HFF-Myc (cell line): ENCODE measurements at regions not wholly inside any gene's neighbourhood (a gene's known extent, or its start where the extent isn't known, plus 50 kb on each side); places are given as distances from the start of the nearest gene placed in this dataset.

Source experiments
- DNase-seq: peaks from one replicate; pipeline ENCODE4 v3.0.0-alpha.2; 2011; ENCODE audit warnings: low read depth; ENCODE audit errors: extremely low read depth
- H3K4me3 ChIP-seq: replicated peaks from 2 replicates; pipeline ENCODE4 v1.5.1; 2011; ENCODE audit warnings: low read depth, mild to moderate bottlenecking, control low read depth, low read length
- TF ChIP-seq, protein P1 (sequence below): IDR thresholded peaks from 2 replicates; pipeline ENCODE4 v1.5.1; 2012; ENCODE audit warnings: mild to moderate bottlenecking, low read depth, low read length, control low read depth; ENCODE audit errors: missing control alignments

DNA sequence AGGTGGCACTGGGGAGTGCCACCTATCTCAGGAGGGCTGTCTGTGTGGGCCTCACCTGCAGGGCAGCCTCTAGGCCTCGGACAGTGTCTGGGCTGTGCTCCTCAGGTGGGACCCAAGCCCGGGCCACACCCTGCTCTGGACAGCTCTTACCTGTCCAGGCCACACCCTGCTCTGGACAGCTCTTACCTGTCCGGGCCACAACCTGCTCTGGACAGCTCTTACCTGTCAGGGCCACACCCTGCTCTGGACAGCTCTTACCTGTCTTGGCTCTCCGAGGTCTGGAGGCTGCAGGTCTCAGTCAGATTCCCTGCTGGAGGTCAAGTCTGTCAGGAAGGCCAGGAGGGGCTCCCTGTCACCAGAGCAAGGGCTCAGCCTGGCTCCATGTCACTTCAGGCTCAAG is 80.6 kb downstream of the LINGO1 start:
- no peak overlapping the region for H3K4me3 ChIP-seq
- DNase-seq: no peak
- TF ChIP-seq, protein P1, sequence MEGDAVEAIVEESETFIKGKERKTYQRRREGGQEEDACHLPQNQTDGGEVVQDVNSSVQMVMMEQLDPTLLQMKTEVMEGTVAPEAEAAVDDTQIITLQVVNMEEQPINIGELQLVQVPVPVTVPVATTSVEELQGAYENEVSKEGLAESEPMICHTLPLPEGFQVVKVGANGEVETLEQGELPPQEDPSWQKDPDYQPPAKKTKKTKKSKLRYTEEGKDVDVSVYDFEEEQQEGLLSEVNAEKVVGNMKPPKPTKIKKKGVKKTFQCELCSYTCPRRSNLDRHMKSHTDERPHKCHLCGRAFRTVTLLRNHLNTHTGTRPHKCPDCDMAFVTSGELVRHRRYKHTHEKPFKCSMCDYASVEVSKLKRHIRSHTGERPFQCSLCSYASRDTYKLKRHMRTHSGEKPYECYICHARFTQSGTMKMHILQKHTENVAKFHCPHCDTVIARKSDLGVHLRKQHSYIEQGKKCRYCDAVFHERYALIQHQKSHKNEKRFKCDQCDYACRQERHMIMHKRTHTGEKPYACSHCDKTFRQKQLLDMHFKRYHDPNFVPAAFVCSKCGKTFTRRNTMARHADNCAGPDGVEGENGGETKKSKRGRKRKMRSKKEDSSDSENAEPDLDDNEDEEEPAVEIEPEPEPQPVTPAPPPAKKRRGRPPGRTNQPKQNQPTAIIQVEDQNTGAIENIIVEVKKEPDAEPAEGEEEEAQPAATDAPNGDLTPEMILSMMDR: no peak

DNA sequence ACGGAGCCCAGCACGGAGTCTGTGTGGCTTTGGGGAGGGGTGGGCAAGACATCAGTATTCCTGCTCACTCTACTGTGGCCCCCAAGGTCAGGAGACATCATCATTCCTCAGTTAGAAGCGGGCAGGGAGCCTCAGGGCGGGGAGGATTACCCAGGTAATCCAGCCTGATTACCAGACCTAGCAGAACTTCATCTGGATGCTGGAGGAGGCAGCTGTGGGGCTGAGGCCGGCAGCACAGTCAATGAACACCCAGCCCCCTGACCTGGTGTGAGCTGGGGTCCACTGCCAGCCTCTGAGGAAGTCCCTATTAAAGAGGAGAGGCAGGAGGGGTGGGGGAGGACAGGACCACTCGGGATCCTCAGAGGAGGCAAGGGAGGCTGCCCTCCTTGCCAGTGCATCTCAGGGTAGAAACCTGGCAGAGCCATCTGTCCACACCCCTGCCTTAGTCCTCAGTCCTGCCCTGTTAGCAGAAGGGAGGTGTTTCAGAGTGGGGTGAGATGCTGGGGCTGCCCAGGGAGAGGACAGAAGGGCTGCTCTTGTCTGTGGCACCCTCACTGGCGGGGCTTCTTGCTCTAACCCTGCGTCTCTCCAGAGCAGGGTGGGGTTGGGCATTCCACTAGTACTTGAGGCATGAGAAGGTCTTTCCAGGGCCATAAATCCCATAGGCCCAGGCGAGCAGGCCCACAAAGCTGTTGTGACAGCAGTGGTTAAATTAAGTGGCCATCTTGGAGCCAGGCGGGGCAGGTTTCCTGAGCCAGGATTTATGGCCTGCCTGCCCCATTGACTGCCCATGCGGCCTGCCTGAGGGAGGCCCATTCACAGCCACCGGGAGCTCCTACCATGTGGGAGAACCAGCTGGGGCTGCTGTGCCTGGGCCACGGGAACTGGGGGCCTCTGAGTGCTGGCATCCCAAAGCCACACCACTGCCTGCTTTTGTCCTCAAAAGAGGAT is 82.1 kb downstream of the LINGO1 start:
- TF ChIP-seq, protein P1: no peak
- no peak overlapping the region for H3K4me3 ChIP-seq
- DNase-seq: no peak

DNA sequence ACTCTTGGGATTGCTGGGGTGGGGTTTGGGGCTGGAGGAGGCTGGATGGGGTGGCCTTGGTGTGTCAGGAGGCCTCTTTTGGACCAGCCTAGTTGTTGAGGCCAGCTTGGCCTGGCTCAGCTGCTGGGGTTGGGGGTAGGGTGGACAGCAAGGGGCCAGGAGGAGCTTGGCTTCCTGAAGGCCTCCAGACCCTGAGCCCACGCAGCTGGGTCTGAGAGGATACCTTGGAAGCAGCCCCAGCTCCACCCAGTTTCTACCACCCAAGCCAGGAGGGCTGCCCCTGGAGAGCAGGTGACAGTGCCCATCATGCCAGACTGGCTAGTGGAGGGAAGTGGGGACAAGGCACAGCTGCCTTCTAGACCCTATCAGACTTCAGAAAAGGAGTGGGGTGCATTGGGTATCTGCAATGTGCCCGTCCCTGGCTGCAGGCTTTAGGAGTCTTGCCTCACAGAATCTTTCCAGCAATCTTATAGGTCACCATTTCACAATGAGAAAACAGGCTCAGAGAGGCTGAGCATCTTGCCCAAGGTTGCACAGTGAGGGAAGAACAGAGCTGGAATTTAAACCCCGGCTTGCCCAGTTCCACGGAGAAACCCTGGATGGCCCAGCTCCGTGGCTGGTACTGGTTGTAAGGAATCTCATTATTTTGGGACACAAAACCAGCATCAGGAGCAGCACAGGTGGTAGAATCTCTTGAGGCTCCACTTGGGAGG is 83.0 kb downstream of the LINGO1 start:
- H3K4me3 ChIP-seq: no peak overlapping the region
- TF ChIP-seq, protein P1: no peak
- DNase-seq: no peak

DNA sequence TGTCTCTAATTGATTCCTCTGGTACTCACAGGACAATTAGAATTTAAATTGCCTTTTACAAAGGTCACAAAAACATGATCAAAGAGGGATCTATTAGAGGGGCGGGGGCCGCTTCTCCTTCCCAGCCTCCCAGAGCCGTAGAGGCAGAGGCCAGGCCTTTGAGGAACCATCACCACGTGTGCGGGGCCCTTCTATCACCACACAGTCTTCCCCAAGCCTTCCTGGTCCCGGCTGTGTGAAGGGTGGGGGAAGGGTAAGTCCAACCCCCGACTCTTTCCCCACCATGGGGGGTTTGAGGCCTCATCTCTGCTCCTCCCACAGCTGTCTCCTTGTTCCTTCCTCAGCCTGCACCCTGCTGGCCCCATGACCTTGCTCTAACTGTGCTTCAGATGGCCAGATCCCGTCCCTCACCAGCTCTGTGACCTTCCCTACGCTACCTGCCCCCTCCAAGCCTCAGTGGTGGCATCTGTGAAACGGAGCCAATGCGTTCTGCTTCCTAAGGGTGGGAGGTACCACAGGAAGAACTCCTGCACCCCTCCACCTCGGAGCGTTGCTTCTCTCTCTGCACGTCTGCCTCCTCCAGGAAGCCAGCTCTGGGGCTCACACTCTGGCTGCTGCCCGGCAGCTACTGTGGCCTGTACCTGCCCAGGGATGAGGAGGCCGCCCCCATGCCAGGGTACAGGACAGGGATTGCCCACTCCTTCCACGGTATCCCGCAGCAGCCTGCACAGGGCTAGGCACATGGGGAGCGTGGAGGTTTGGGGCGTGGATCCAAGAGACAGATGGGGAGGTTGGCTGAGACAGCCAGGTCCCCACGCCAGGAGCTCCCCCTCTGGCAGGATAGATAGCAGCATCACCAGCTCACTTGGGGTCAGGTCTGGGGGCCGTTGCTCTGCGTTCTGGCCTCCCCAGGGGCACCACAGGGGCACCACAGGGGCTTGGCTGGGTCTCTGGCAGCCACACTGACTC is 83.8 kb downstream of the LINGO1 start:
- no peak for DNase-seq
- TF ChIP-seq, protein P1: peak; percentile 4
- H3K4me3 ChIP-seq: no peak overlapping the region

DNA sequence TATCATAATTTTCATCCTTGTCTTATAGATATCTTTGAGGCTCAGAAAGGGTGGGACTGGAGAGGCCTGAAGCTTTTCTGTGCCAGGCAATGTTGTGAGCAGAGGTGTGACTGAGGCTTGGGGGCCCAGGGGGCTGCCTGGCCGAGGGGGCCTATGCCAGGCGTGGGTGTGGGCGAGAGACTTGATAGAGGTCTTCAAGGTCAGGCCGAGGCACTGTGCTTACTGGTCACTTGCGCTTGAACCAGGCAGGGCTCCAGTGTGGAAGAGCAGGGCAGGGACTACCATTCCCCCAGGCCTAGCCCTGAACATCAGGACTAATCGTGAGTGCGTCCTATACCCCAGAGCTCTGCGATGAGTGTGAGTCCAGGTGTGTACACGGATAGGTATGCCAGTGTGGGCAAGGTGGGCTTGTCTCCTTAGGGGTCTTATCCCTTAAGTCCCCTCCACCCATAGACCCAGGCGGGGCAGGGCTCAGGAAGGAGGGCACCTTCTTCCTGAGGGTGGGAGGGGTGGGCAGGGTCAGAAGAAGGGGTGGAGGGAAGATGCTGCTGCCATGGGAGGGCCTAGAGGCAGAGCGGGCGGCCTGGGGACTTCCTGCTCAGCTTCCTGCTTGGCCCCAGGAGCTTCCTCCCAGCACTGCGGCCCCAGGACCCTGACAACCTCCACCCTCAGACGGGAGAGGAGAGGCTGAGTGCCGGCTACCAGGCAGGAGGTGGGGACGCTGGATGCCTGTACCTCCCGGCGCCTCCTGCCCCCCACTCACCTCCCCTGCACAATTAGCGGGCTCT is 84.7 kb downstream of the LINGO1 start:
- TF ChIP-seq, protein P1: no peak

More for the DNA sequence above, 84.7 kb downstream of the LINGO1 start:
- H3K4me3 ChIP-seq: no peak overlapping the region
- DNase-seq: no peak
